GM23338 (cell line): ENCODE measurements at regions not wholly inside any gene's neighbourhood (a gene's known extent, or its start where the extent isn't known, plus 50 kb on each side); places are given as distances from the start of the nearest gene placed in this dataset.

Experiments
- ATAC-seq: fragments of 200-7000 bp; cut with Tn5 transposase; 3 replicates; pipeline ENCODE4 v1.9.1; 2020
- DNase-seq: peaks from one replicate; pipeline ENCODE4 v3.0.0-alpha.2; 2015; ENCODE audit warnings: low spot score
- H2AFZ ChIP-seq: fragments of 200-600 bp; sonication (generic); 2 replicates; pipeline ENCODE4 v1.8.0; 2016; ENCODE audit warnings: antibody characterized with exemption, mild to moderate bottlenecking, moderate library complexity
- H3F3A ChIP-seq: fragments of 200-600 bp; sonication (generic); replicated peaks from 2 replicates; pipeline ENCODE4 v1.8.0; 2017; ENCODE audit warnings: antibody characterized with exemption, mixed run types, low read depth
- H3K27ac ChIP-seq: fragments of 200-600 bp; sonication (generic); 2 replicates; pipeline ENCODE4 v1.6.1; 2016; ENCODE audit warnings: low read depth
- H3K27me3 ChIP-seq: fragments of 200-600 bp; sonication (generic); 2 replicates; pipeline ENCODE4 v1.8.0; 2016; ENCODE audit warnings: mild to moderate bottlenecking, mixed run types, moderate library complexity; ENCODE audit not compliant: insufficient read depth
- H3K36me3 ChIP-seq: fragments of 200-600 bp; sonication (generic); 2 replicates; pipeline ENCODE4 v1.8.0; 2016; ENCODE audit warnings: mild to moderate bottlenecking; ENCODE audit not compliant: insufficient read depth
- H3K4me1 ChIP-seq: fragments of 200-600 bp; sonication (generic); 2 replicates; pipeline ENCODE4 v1.8.0; 2016; ENCODE audit warnings: mild to moderate bottlenecking, moderate library complexity; ENCODE audit not compliant: insufficient read depth
- H3K4me2 ChIP-seq: fragments of 200-600 bp; sonication (generic); 2 replicates; pipeline ENCODE4 v1.7.1; 2017; ENCODE audit warnings: mixed run types
- H3K4me3 ChIP-seq: fragments of 200-600 bp; sonication (generic); 2 replicates; pipeline ENCODE4 v1.6.1; 2016; ENCODE audit warnings: mixed run types
- H3K79me2 ChIP-seq: fragments of 200-600 bp; sonication (generic); replicated peaks from 2 replicates; pipeline ENCODE4 v1.8.0; 2017; ENCODE audit warnings: mild to moderate bottlenecking; ENCODE audit not compliant: insufficient read depth
- H3K9me2 ChIP-seq: fragments of 200-600 bp; sonication (generic); 2 replicates; pipeline ENCODE4 v1.8.0; 2017; ENCODE audit not compliant: insufficient read depth
- H4K20me1 ChIP-seq: fragments of 200-600 bp; sonication (generic); replicated peaks from 2 replicates; pipeline ENCODE4 v1.8.0; 2017; ENCODE audit warnings: mild to moderate bottlenecking; ENCODE audit not compliant: insufficient read depth
- H3K27ac Mint-ChIP-seq: 2 replicates; pipeline ENCODE4 v1.8.0; 2020; ENCODE audit warnings: inconsistent platforms, mild to moderate bottlenecking, moderate library complexity, mixed read lengths
- H3K27me3 Mint-ChIP-seq: 3 replicates; pipeline ENCODE4 v1.8.0; 2022; ENCODE audit warnings: low read depth, mild to moderate bottlenecking, moderate library complexity, mixed read lengths, inconsistent platforms; ENCODE audit not compliant: insufficient read depth, poor library complexity
- H3K36me3 Mint-ChIP-seq: 3 replicates; pipeline ENCODE4 v1.8.0; 2021; ENCODE audit warnings: low read depth, mild to moderate bottlenecking, inconsistent platforms, moderate library complexity, mixed read lengths
- H3K4me1 Mint-ChIP-seq: 3 replicates; pipeline ENCODE4 v1.8.0; 2020; ENCODE audit warnings: mild to moderate bottlenecking, inconsistent platforms, mixed read lengths
- H3K4me3 Mint-ChIP-seq: 3 replicates; pipeline ENCODE4 v1.8.0; 2021; ENCODE audit warnings: moderate library complexity, mild to moderate bottlenecking, inconsistent platforms, mixed read lengths
- H3K9me3 Mint-ChIP-seq: 3 replicates; pipeline ENCODE4 v1.8.0; 2020; ENCODE audit warnings: moderate library complexity, mild to moderate bottlenecking, inconsistent platforms, mixed read lengths
- CREB1 ChIP-seq: fragments of 250-450 bp; sonication (Bioruptor Pico); IDR thresholded peaks from 2 replicates; pipeline ENCODE4 v1.5.0; 2020; ENCODE audit warnings: low read depth, mild to moderate bottlenecking, moderate library complexity
- EZH2 ChIP-seq: fragments of 200-600 bp; sonication (generic); IDR thresholded peaks from one replicate; pipeline ENCODE4 v1.8.0; 2017; ENCODE audit warnings: antibody characterized with exemption, mild to moderate bottlenecking, low read depth; ENCODE audit not compliant: unreplicated experiment
- EZH2phosphoT487 ChIP-seq: fragments of 200-600 bp; sonication (generic); IDR thresholded peaks from one replicate; pipeline ENCODE4 v1.8.1; 2018; ENCODE audit warnings: antibody characterized with exemption; ENCODE audit not compliant: unreplicated experiment
- NANOG ChIP-seq: IDR thresholded peaks from 2 replicates; pipeline ENCODE4 v1.6.1; 2016; ENCODE audit warnings: antibody characterized with exemption, borderline replicate concordance
- POLR2AphosphoS5 ChIP-seq: IDR thresholded peaks from 2 replicates; pipeline ENCODE4 v1.6.1; 2016; ENCODE audit warnings: antibody characterized with exemption, low read depth
- STAT1 ChIP-seq: IDR thresholded peaks from one replicate; pipeline ENCODE4 v1.6.1; 2016; ENCODE audit warnings: antibody characterized with exemption; ENCODE audit not compliant: unreplicated experiment
- ZNF114 ChIP-seq: fragments of 250-450 bp; sonication (Bioruptor Pico); IDR thresholded peaks from 2 replicates; pipeline ENCODE4 v1.5.0; 2020; ENCODE audit warnings: mild to moderate bottlenecking, moderate library complexity
- ZNF331 ChIP-seq: fragments of 250-450 bp; sonication (Bioruptor Pico); IDR thresholded peaks from 2 replicates; pipeline ENCODE4 v1.5.0; 2020; ENCODE audit warnings: low read depth, mild to moderate bottlenecking, moderate library complexity
- TF ChIP-seq, protein P1 (sequence below): IDR thresholded peaks from one replicate; pipeline ENCODE4 v1.6.1; 2018; ENCODE audit warnings: antibody characterized with exemption; ENCODE audit not compliant: unreplicated experiment
- TF ChIP-seq, protein P2 (sequence below), 2 experiments: fragments of 200-600 bp in 1 of 2; sonication (generic) in 1 of 2; conservative IDR thresholded peaks; 2 replicates each; pipeline versions ENCODE4 v1.5.1 to v1.6.1; 2016 to 2017; ENCODE audit warnings: antibody characterized with exemption in 2 of 2, low read depth in 2 of 2, mild to moderate bottlenecking in 2 of 2, moderate library complexity in 1 of 2
- TF ChIP-seq, protein P3 (sequence below): IDR thresholded peaks from 2 replicates; pipeline ENCODE4 v1.6.1; 2016; ENCODE audit warnings: antibody characterized with exemption

DNA sequence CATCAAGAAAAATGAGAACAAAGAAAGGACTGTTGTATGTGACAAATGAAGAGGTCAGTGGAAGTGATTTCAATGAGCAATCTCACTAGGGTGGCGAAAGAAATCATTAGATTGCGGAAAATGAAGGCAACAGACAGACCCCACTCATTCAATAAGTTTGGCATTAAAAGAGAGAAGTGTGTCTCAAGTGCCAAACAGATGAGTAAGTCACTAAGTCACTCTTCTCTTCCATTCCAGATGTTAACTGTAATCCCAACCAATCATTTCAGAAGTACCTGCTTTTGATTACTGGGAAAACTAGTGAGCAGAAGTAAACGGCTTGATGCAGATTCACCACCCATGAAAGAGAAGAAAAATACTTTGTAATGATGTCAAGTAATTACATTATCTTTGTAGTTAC, 144.3 kb upstream of the PRMT6 start (continued):
- TF ChIP-seq, protein P1, sequence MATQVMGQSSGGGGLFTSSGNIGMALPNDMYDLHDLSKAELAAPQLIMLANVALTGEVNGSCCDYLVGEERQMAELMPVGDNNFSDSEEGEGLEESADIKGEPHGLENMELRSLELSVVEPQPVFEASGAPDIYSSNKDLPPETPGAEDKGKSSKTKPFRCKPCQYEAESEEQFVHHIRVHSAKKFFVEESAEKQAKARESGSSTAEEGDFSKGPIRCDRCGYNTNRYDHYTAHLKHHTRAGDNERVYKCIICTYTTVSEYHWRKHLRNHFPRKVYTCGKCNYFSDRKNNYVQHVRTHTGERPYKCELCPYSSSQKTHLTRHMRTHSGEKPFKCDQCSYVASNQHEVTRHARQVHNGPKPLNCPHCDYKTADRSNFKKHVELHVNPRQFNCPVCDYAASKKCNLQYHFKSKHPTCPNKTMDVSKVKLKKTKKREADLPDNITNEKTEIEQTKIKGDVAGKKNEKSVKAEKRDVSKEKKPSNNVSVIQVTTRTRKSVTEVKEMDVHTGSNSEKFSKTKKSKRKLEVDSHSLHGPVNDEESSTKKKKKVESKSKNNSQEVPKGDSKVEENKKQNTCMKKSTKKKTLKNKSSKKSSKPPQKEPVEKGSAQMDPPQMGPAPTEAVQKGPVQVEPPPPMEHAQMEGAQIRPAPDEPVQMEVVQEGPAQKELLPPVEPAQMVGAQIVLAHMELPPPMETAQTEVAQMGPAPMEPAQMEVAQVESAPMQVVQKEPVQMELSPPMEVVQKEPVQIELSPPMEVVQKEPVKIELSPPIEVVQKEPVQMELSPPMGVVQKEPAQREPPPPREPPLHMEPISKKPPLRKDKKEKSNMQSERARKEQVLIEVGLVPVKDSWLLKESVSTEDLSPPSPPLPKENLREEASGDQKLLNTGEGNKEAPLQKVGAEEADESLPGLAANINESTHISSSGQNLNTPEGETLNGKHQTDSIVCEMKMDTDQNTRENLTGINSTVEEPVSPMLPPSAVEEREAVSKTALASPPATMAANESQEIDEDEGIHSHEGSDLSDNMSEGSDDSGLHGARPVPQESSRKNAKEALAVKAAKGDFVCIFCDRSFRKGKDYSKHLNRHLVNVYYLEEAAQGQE = no peak
- TF ChIP-seq, protein P2, sequence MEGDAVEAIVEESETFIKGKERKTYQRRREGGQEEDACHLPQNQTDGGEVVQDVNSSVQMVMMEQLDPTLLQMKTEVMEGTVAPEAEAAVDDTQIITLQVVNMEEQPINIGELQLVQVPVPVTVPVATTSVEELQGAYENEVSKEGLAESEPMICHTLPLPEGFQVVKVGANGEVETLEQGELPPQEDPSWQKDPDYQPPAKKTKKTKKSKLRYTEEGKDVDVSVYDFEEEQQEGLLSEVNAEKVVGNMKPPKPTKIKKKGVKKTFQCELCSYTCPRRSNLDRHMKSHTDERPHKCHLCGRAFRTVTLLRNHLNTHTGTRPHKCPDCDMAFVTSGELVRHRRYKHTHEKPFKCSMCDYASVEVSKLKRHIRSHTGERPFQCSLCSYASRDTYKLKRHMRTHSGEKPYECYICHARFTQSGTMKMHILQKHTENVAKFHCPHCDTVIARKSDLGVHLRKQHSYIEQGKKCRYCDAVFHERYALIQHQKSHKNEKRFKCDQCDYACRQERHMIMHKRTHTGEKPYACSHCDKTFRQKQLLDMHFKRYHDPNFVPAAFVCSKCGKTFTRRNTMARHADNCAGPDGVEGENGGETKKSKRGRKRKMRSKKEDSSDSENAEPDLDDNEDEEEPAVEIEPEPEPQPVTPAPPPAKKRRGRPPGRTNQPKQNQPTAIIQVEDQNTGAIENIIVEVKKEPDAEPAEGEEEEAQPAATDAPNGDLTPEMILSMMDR (conservative IDR thresholded peaks at IDR 0.05; ENCODE audit: low read depth in 2 of 2) = no peak
- TF ChIP-seq NANOG (no peak), STAT1 (no peak), EZH2 (no peak), ZNF331 (CRISPR knock-in tag) (no peak), EZH2phosphoT487 (no peak), POLR2AphosphoS5 (no peak), CREB1 (CRISPR knock-in tag) (no peak)
- TF ChIP-seq, protein P3, sequence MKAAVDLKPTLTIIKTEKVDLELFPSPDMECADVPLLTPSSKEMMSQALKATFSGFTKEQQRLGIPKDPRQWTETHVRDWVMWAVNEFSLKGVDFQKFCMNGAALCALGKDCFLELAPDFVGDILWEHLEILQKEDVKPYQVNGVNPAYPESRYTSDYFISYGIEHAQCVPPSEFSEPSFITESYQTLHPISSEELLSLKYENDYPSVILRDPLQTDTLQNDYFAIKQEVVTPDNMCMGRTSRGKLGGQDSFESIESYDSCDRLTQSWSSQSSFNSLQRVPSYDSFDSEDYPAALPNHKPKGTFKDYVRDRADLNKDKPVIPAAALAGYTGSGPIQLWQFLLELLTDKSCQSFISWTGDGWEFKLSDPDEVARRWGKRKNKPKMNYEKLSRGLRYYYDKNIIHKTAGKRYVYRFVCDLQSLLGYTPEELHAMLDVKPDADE = no peak

DNA sequence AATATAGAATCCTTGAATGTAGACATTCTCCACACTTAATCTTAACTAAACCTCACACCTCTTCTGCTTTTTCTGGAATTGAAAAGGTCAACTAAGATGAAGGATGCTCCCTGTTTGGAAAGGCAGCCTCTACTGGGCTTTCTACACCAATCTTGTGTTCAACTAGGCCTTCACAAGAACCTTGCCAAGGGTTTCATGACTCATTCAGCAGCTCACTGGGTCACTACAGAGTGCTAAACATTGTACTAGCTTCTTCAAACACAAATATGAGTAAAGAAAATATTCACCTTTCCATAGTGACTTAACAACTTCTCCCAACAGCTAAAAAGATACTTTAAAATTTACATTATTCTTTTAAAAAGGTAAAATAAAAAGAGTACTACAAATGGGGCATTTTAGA, 135.3 kb upstream of the PRMT6 start:
- Histone ChIP-seq H3K27ac (no peak overlapping the region), H3F3A (no peaks in the 10 kb centered on the region), H3K36me3 (no peaks in the 10 kb centered on the region), H3K27me3 (no peaks in the 10 kb centered on the region), H3K4me2 (no peak overlapping the region), H3K4me3 (no peak overlapping the region), H3K79me2 (no peaks in the 10 kb centered on the region), H2AFZ (no peak overlapping the region), H4K20me1 (no peaks in the 10 kb centered on the region), H3K9me2 (no peaks in the 10 kb centered on the region), H3K4me1 (peaks cover 8% of the 10 kb centered on the region; the same call in 1 of the 2 replicates)
- no peaks in the 10 kb centered on the region for H3K27me3 Mint-ChIP-seq
- H3K36me3 Mint-ChIP-seq = no peaks in the 10 kb centered on the region
- no peak overlapping the region for H3K4me3 Mint-ChIP-seq
- DNase-seq (no peak), ATAC-seq (no peak)
- H3K9me3 Mint-ChIP-seq = no peaks in the 10 kb centered on the region
- H3K4me1 Mint-ChIP-seq = peaks cover 6% of the 10 kb centered on the region
- no peak overlapping the region for H3K27ac Mint-ChIP-seq
- TF ChIP-seq, protein P2 (conservative IDR thresholded peaks at IDR 0.05; ENCODE audit: low read depth in 2 of 2) = no peak
- TF ChIP-seq EZH2phosphoT487 (no peak), STAT1 (no peak), ZNF114 (CRISPR knock-in tag) (no peak), ZNF331 (CRISPR knock-in tag) (no peak)
- TF ChIP-seq, protein P3 = no peak
